SHP77 treated with DMSO at 0.1 percent for 48 hours (cell line): ENCODE measurements at regions not wholly inside any gene's neighbourhood (a gene's known extent, or its start where the extent isn't known, plus 50 kb on each side); places are given as distances from the start of the nearest gene placed in this dataset.

Experiments
- DNase-seq: peaks from one replicate; lab custom pipeline; 2025; lab: John Stamatoyannopoulos, UW

DNA sequence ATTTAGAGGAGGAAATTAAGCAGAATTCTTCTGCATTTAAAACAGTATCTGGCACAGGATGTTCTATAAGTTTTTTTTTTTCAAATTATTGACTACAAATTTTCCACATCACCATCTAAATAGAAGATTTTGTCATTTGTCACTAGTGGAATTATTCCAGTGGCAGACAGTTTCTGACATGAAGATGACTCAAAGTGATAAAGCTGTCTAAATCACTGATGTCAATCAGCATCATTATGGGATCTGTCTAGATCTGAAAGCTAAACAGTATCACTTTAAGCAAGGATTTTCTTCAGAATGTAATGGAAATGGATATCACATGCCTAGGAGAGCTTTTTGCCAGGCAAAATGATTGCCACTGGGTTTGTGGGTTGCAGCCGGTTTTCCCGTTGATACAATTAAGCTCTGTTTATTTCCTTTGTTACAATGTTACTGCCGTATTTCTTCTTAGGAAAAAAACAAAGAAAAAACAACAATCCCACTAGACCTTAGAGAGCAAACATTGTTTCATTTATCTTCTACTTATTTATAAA lies 1657.0 kb upstream of the PRR20A start:
- no peak for DNase-seq

DNA sequence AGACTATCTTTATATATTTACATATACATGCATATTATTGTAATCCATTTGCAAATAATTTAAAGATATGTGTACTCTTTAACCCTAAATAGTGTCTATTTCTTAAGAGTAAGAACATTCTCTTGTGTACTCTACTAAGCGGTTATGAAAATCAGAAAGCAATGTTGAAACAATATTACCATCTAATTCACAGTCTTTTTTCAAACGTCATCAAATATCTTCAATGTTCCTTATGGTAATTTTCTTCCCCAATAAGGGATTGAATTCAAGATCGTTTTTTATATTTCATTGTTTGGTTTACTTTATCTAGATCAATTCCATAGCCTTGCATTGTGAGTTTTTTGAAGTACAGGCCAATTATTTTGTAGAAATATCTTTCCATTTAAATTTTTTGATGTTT lies 1647.4 kb upstream of the PRR20A start:
- DNase-seq: no peak

DNA sequence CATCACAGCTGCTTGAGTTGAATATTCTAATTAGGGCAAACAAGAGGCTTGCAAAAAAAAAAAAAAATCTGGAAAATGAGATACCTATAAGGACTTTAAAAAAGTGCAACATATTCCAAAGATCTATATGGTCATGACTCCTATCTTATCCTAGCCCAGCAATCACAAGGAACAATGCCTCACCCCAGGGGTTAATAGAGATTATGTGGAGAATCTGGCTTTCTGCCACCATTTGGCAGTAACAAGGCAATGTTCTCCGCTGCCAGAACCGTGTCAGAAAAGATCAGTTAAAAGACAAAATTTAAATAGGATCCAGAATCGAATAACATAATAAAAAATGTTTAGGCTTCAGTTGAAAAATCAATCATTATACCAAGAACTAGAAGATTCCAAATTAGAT lies 1643.2 kb upstream of the PRR20A start:
- DNase-seq: no peak

DNA sequence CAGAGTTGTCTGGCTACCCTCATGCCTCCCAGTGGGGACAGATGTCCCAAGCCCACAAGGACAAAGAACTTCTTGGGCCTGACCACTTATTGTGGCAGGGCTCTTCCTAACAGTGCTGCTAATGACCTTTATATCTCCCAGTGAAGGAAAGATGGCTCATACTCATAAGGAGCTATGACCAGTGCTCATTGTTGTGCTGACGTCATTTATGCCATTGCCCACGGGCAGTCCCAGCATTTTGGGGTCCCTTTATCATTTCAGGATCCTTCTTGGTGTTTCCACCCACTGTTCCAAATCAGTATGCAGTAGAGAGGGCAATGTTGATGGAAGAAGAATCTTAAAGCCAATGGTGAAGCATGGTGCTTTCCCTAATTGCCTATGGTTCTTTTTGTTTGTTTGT lies 1640.0 kb upstream of the PRR20A start:
- no peak for DNase-seq

- no peak for DNase-seq
Observed at GRCh38 chr13:55516610-55517009, 1624.1 kb upstream of the PRR20A start.

- no peak for DNase-seq
Observed at GRCh38 chr13:55517312-55517711, 1623.4 kb upstream of the PRR20A start.

DNA sequence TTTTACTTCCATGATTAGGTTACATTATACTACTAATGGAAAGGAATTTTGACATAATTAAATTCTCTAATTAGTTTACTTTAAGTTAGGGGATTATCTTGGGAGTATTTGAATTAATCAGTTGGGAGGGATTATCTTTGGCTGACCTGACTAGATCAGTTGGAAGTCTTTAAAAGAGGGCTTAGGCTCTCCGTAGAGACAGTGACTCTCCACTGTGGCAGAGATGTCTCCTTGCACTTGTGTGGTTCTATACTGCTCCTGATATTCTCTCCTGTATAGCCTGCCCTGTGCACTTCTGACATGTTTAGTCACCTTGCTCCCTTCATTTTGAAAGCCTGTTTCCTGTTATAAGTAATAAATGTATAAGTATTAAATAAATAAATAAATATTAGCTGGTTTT lies 1612.3 kb upstream of the PRR20A start:
- DNase-seq: no peak

DNA sequence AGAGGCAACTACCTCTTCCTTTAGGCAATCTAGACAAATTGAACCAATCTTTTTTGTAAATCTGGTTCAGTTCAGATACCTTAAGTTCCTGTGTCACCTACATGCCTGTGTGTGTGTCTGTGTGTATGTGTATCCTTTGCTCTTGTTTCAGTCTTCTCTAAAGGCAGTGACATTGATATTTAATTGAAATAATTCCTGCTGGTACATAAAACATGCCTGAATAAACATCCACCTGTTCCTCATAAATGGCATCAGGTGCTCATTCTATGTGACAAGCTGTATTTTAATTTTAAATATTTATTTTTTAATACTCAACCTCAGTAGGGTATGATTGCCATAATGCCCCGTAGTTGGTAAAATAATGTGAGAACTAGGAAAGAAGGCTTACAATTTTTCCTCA lies 1606.4 kb upstream of the PRR20A start:
- no peak for DNase-seq

- no peak for DNase-seq
Observed at GRCh38 chr13:55538424-55538823, 1602.3 kb upstream of the PRR20A start.

DNA sequence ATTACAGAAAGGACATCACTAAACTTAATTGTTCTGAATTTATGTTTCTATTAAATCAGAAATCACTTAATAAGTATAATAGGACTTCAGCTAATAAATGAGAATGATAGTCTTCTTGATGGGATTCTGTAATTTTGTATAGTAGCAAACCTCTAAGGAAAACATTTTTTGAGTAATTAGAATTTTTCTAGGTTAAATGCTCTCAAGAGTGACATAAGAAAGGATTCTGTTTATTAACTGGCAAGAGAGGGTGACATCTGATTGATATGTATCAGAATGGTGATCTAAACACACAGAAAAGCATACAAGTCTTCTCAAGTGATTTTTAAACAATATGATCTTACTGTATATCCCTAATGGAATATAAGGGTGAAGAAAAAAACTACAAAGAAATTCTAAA lies 1597.7 kb upstream of the PRR20A start:
- DNase-seq: no peak

- DNase-seq: no peak
Observed at GRCh38 chr13:55550624-55551023, 1590.1 kb upstream of the PRR20A start.

- DNase-seq: no peak
Observed at GRCh38 chr13:55553701-55554100, 1587.0 kb upstream of the PRR20A start.

- no peak for DNase-seq
Observed at GRCh38 chr13:55554741-55555140, 1586.0 kb upstream of the PRR20A start.

- DNase-seq: no peak
Observed at GRCh38 chr13:55560331-55560730, 1580.4 kb upstream of the PRR20A start.

- no peak for DNase-seq
Observed at GRCh38 chr13:55563267-55563666, 1577.5 kb upstream of the PRR20A start.

- DNase-seq: no peak
Observed at GRCh38 chr13:55566334-55566733, 1574.4 kb upstream of the PRR20A start.

DNA sequence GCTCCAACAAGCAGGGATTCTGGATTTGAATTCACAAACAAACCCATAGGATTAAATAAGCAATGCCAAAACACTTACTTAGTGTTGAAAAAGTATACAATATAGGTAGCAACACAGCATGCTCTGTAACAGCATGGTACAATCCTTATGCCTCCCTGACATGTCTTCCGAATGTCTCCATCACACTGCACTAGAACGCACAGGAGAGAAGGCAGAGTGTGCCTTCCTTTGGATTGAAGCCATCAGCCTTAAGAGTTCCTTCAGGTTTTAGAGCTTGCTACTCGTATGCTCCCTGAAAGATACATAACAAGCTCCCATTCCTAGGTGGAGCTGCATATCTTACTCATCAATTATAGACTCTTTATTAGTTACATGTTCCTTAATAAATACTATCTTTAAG lies 1573.9 kb upstream of the PRR20A start:
- DNase-seq: no peak

GRCh38 chr13:55567721-55568625 lies 1572.7 kb upstream of the PRR20A start:
- DNase-seq: no peak

GRCh38 chr13:55569082-55569481 lies 1571.6 kb upstream of the PRR20A start:
- DNase-seq: no peak

GRCh38 chr13:55569514-55569913 lies 1571.2 kb upstream of the PRR20A start:
- no peak for DNase-seq

GRCh38 chr13:55570371-55570770 lies 1570.3 kb upstream of the PRR20A start:
- no peak for DNase-seq

DNA sequence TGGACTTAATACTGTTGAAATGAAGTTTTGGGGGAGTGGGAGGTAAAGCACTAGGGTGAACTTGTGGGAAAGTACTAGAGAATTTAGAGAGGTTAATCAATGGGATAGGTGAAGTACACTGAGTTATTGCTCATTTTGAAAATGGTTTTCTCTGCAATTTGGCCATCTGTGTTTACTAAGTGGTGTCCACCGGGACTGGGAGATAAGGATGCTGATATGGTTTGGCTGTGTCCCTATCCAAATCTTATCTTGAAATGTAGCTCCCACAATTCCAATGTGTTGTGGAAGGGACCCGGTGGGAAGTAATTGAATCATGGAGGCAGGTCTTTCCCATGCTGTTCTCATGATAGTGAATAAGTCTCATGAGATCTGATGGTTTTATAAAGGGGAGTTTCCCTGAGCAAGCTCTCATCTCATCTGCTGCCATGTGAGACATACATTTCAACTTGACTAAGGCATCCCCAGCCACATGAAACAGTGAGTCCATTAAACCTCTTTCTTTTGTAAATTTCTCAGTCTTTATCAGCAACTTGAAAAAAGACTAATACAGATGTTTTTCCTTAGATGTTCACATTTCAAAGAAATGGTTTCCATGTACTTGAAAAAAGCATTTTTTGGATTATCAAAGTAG lies 1569.4 kb upstream of the PRR20A start:
- no peak for DNase-seq

GRCh38 chr13:55572408-55572807 lies 1568.3 kb upstream of the PRR20A start:
- DNase-seq: no peak
